VCaP (cell line): ENCODE measurements at regions not wholly inside any gene's neighbourhood (a gene's known extent, or its start where the extent isn't known, plus 50 kb on each side); places are given as distances from the start of the nearest gene placed in this dataset.

Experiments
- H3K27ac ChIP-seq: fragments of 450-650 bp; 2 replicates; pipeline ENCODE4 v1.5.1; 2017
- CTCF ChIP-seq: fragments of 450-650 bp; conservative IDR thresholded peaks from 2 replicates; pipeline ENCODE4 v1.5.1; 2017; ENCODE audit warnings: mild to moderate bottlenecking, moderate library complexity

DNA sequence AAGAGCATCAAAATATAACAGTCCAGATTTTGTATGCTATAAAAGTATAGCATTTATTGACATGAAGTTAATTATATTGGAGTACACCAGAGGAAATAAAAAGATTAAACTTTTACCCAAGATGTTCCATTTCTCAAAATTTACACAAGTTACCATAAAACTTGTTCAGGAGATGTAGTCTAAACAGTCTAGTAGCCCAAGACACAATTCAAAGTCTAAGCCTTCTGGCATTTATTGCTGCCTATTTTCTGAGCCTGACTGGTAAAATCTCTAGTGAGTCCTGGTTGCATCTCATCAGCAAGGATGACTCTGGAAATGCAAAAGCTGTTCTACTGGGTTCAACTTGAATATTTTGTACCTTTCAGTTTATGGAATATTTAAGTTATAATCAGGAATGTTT lies 468.7 kb downstream of the PDCD6IP start:
- TF ChIP-seq CTCF, result no peak
- H3K27ac ChIP-seq, result no peak overlapping the region

DNA sequence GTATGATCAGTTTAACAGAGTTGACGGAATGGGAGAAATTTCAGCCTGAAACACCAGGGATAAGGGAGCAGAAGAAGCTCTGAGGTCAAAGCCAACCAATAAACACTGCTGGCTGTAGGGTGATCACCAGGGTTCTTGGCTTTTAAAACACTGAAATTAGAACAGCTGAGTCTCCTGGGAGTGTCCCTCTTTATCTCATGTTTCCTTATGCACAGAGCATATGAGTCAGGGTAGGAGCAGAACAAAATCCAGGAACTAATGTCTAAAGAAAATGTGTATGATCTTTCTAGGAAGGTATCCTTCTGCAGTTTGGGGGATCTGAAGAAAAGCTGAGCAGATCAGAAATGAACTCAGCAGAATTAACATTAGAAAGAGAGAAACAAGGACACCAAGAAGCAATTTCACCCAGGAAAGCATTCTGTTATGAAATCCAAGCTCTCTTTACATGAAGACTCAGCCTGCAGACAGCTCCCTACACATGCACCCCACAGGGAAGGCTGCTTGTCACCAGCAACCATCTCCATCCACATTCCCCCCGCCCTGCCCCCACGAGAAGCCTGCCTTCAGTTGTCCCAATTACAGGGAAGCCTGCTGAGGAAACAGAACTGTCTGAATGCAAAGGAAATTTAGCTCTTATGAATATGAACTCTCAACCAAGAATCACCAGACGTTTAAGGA lies 469.7 kb downstream of the PDCD6IP start:
- TF ChIP-seq CTCF, result no peak
- no peak overlapping the region for H3K27ac ChIP-seq

DNA sequence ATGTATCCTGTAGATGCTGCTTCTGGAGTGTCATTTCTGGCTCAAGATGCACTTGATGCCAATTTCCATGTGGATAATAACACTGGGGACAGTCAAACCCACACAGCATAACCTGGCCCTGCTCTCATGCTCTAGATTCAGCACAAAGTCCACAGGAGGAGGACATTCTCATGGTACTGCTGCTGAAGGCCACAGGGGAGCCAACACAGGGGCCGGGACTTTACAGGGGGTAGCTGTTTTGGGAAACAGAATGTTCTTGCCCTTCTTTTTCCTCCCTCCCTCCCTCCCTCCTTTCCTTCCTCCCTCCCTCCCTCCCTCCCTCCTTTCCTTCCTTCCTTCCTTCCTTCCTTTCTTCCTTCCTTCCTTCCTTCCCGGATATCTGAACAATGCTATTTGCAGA lies 477.4 kb downstream of the PDCD6IP start:
- TF ChIP-seq CTCF, result no peak

GRCh38 chr3:34276342-34276741 lies 477.9 kb downstream of the PDCD6IP start:
- no peak overlapping the region for H3K27ac ChIP-seq
- TF ChIP-seq CTCF, result no peak

More for the DNA sequence above, 477.4 kb downstream of the PDCD6IP start:
- no peak overlapping the region for H3K27ac ChIP-seq

DNA sequence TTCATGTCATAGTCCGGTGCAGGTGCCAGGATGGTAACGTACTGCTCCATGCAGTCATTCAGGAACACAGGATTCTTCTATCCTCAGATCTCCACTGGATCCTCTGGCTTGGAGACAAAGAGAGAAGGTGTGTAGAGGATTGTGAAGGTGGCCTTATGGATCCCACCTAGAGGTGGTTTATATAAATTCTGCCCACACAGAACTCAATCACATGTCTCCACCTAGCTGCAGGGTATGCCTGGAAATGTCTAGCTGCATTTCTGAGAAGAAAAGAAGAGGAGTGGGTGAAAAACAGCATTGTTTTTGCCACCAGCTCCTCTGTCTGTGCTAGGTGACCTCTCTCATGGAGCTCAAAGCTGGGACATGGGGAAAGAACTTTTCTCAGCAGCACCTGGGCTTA lies 478.7 kb downstream of the PDCD6IP start:
- no peak overlapping the region for H3K27ac ChIP-seq
- TF ChIP-seq CTCF, result no peak; the same call in 1 of the 2 replicates

GRCh38 chr3:34279901-34280300 lies 481.5 kb downstream of the PDCD6IP start:
- no peak overlapping the region for H3K27ac ChIP-seq
- TF ChIP-seq CTCF, result no peak

GRCh38 chr3:34283751-34284150 lies 485.3 kb downstream of the PDCD6IP start:
- no peak for TF ChIP-seq CTCF
- peak overlapping the region; percentile 29; the same call in 1 of the 2 replicates for H3K27ac ChIP-seq
